K562 (cell line): ENCODE measurements at regions not wholly inside any gene's neighbourhood (a gene's known extent, or its start where the extent isn't known, plus 50 kb on each side); places are given as distances from the start of the nearest gene placed in this dataset.
A peak's percentile ranks its signal among the peaks of the same experiment; 100 is the strongest.

Experiments used
- CREB3 ChIP-seq: fragments of 450-650 bp; conservative IDR thresholded peaks from 2 replicates; pipeline ENCODE4 v1.6.1; 2016; ENCODE audit warnings: missing genetic modification characterization, low read depth, mild to moderate bottlenecking, missing compliant biosample characterization, moderate library complexity
- CTBP1 ChIP-seq: fragments of 450-650 bp; IDR thresholded peaks from 2 replicates; pipeline ENCODE4 v1.6.1; 2016; ENCODE audit warnings: borderline replicate concordance
- DACH1 ChIP-seq: fragments of 450-650 bp; IDR thresholded peaks from 2 replicates; pipeline ENCODE4 v1.6.1; 2018; ENCODE audit not compliant: partially characterized antibody
- EGR1 ChIP-seq: fragments of 450-650 bp; conservative IDR thresholded peaks from 2 replicates; pipeline ENCODE4 v1.6.1; 2017; ENCODE audit warnings: mild to moderate bottlenecking
- ELF1 ChIP-seq: fragments of 200-800 bp; sonication (Bioruptor generic); IDR thresholded peaks from 2 replicates; pipeline ENCODE4 v1.6.1; 2016; ENCODE audit warnings: missing genetic modification characterization, missing compliant biosample characterization
- GTF2B ChIP-seq: IDR thresholded peaks from 2 replicates; pipeline ENCODE4 v1.6.1; 2011; ENCODE audit not compliant: insufficient read length; ENCODE audit errors: extremely low read depth
- KDM4B ChIP-seq, 2 experiments: fragments of 450-650 bp in 1 of 2; sonication (generic) in 1 of 2; IDR thresholded peaks; 2 replicates each; pipeline ENCODE4 v1.6.1; 2016 to 2017; ENCODE audit warnings: borderline replicate concordance in 2 of 2, antibody characterized with exemption in 1 of 2, low read depth in 1 of 2, mild to moderate bottlenecking in 1 of 2
- POLR2G ChIP-seq: fragments of 200-400 bp; formaldehyde crosslinking; IDR thresholded peaks from 2 replicates; pipeline ENCODE4 v1.6.1; 2017; ENCODE audit warnings: low read depth, mild to moderate bottlenecking, antibody characterized with exemption, low read length, moderate library complexity
- RBM15 ChIP-seq: fragments of 200-400 bp; formaldehyde crosslinking; IDR thresholded peaks from 2 replicates; pipeline ENCODE4 v1.6.1; 2018; ENCODE audit warnings: mild to moderate bottlenecking, low read length, moderate library complexity; ENCODE audit not compliant: insufficient read depth
- STAG1 ChIP-seq: sonication (generic); formaldehyde crosslinking; IDR thresholded peaks from 2 replicates; pipeline ENCODE4 v1.5.0; 2020; ENCODE audit warnings: missing genetic modification reagents, borderline replicate concordance
- YY1 ChIP-seq, 3 experiments: IDR thresholded peaks; 2 replicates each; pipeline ENCODE4 v1.6.1; 2011; ENCODE audit warnings: low read length in 2 of 3, mild to moderate bottlenecking in 2 of 3, moderate library complexity in 2 of 3, borderline replicate concordance in 1 of 3, control low read depth in 1 of 3, low read depth in 1 of 3; ENCODE audit not compliant: insufficient read depth in 3 of 3, insufficient replicate concordance in 2 of 3, control insufficient read depth in 1 of 3, insufficient read length in 1 of 3; ENCODE audit errors: extremely low read depth in 1 of 3
- ZEB2 ChIP-seq: fragments of 450-650 bp; IDR thresholded peaks from 2 replicates; pipeline ENCODE4 v1.6.1; 2016
- ZNF175 ChIP-seq: fragments of 200-800 bp; sonication (Bioruptor generic); IDR thresholded peaks from 2 replicates; pipeline ENCODE4 v1.6.1; 2016; ENCODE audit warnings: low read depth, mild to moderate bottlenecking, missing genetic modification characterization, missing compliant biosample characterization
- ZNF609 ChIP-seq: sonication (generic); formaldehyde crosslinking; IDR thresholded peaks from 2 replicates; pipeline ENCODE4 v1.8.1; 2023; ENCODE audit warnings: missing genetic modification reagents, mild to moderate bottlenecking, borderline replicate concordance
- ZNF77 ChIP-seq: fragments of 250-450 bp; sonication (Bioruptor Pico); IDR thresholded peaks from 2 replicates; pipeline ENCODE4 v1.5.0; 2020

GRCh38 chrX:40151211-40152172, 53.7 kb upstream of the BCOR start (continued):
- no peak for TF ChIP-seq GTF2B
- no peak for TF ChIP-seq ZNF77 (CRISPR knock-in tag)
- peak; percentile 79 for TF ChIP-seq POLR2G
- peak in 1 of 3 experiments; percentile 10 for TF ChIP-seq YY1 (IDR thresholded peaks at IDR 0.05; ENCODE audit: borderline replicate concordance in 1 of 3, control insufficient read depth in 1 of 3, extremely low read depth in 1 of 3, insufficient read depth in 3 of 3, insufficient read length in 1 of 3, insufficient replicate concordance in 2 of 3, low read depth in 1 of 3, low read length in 2 of 3)
- peak; percentile 30; the same call in 1 of the 2 replicates for TF ChIP-seq CTBP1
- TF ChIP-seq ZNF609 (CRISPR knock-in tag): no peak
- TF ChIP-seq STAG1 (CRISPR knock-in tag): no peak
- no peak for TF ChIP-seq ZEB2
- TF ChIP-seq CREB3: no peak
- no peak for TF ChIP-seq RBM15
- TF ChIP-seq ELF1 (tag): no peak
- TF ChIP-seq DACH1: peak; percentile 33
- no peak for TF ChIP-seq ZNF175 (CRISPR knock-in tag)
- 0 out of 2 replicates have a peak, but pooled peaks have one; percentile 20 for TF ChIP-seq EGR1
- TF ChIP-seq KDM4B (IDR thresholded peaks at IDR 0.05; ENCODE audit: borderline replicate concordance in 2 of 2, low read depth in 1 of 2): 0 out of 4 replicates have a peak, but pooled peaks of 1 of the 2 experiments have one; percentile 59
